GM12873 (cell line): ENCODE measurements at regions not wholly inside any gene's neighbourhood (a gene's known extent, or its start where the extent isn't known, plus 50 kb on each side); places are given as distances from the start of the nearest gene placed in this dataset.

ENCODE experiments used
- TF ChIP-seq, protein P1 (sequence below): IDR thresholded peaks from 2 replicates; pipeline ENCODE4 v1.5.1; 2012; ENCODE audit warnings: low read depth, mild to moderate bottlenecking, moderate library complexity, low read length, control low read depth; ENCODE audit not compliant: insufficient read depth; ENCODE audit errors: missing control alignments

DNA sequence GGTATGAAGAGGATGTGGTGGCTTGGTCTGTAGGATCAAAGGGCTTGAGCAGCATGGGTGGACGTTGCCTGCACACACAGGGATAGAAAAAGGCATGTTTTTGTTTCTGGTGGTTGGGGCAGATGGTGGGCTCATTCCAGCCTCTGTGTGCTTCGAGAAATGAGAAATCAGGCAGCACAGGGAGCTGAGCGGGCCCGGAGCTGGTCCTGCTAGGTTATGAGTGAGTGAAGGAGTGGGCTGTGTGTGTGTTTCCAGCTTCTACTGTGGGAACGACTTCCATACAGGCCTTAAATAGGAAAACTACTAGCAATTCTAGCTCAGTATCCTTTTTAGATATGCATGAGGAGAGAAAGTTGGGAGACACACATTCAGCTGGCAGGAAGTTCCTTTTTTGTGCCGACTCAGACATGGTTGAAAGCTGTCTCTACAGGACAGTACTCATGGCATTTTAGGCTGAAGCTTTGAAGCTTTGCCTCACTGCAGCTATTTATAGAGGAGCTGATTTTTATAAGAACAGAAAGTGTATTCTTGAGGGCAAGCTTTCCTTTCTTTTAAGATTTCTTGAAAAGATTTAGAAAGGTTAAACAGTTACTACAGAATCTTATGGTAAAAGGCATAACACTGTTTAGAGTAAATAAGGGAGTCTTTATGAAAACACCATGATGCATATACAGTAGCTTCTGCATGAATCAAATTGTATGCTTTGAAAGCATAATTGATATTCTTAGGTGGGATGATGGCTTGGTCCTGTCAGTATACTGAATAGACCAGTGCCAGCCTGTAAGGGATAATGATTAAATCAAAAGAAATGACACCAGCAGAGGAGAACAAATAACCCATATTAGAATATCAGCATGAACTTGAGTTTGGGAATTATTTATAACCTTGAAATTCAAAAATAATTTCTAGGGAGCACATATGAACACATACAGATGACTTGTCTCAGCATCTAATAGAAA lies 104.0 kb upstream of the MAN1A1 start:
- TF ChIP-seq, protein P1, sequence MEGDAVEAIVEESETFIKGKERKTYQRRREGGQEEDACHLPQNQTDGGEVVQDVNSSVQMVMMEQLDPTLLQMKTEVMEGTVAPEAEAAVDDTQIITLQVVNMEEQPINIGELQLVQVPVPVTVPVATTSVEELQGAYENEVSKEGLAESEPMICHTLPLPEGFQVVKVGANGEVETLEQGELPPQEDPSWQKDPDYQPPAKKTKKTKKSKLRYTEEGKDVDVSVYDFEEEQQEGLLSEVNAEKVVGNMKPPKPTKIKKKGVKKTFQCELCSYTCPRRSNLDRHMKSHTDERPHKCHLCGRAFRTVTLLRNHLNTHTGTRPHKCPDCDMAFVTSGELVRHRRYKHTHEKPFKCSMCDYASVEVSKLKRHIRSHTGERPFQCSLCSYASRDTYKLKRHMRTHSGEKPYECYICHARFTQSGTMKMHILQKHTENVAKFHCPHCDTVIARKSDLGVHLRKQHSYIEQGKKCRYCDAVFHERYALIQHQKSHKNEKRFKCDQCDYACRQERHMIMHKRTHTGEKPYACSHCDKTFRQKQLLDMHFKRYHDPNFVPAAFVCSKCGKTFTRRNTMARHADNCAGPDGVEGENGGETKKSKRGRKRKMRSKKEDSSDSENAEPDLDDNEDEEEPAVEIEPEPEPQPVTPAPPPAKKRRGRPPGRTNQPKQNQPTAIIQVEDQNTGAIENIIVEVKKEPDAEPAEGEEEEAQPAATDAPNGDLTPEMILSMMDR, result no peak

DNA sequence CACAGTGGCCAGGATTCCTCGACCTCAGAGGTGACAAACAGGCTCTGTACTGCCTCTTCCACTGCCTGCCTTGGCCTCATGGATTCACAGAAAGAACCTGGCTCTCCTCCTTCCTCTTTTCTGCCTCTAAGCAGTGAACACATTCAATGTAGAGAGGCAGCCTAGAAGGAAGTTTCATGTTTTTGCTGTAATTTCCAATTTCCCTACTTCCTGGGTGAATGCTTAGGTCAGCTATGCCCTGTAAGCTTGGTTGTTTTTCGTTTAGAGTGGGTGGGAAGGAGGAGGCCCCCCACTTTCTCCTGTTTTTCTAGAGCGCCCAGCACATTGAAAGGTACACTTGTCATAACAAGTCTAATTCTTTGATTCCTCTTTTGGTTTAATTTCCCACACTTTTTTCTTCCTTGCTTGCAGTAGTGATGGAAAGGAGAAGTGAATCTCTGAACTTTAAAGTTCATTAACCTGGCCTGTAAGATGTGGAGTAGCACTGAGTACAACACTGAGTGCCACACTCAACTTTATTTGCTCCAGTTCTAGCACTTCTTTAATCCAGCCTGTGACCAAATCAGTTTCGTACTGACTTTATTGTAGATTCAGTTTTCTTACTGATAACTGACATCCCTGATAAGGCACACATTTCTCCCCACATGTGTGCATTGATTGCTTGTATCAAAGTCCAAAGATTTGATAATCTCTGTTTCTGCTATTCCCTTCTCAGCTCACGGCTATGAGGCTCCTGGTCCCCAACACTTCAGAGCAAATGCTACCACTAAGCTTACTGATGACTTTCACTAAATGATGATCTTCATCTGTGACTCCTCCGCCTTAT lies 100.0 kb upstream of the MAN1A1 start:
- TF ChIP-seq, protein P1, result no peak

DNA sequence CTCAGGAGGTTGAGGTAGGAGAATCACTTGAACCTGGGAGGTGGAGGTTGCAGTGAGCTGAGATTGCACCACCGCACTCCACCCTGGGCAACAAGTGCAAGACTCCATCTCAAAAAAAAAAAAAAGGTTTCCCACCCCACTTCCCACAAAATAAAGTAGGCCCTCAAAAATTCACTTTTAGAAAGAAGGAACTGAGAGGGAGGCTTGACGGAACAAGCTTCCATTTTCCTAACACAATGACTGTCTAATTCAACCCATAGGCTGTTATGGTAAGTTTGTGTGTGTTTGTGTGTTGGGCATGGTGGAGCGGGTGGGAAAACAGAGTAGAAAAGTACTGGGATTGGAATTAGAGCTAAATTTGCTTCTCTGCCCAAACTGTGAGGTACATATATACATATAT lies 98.4 kb upstream of the MAN1A1 start:
- TF ChIP-seq, protein P1, result no peak

DNA sequence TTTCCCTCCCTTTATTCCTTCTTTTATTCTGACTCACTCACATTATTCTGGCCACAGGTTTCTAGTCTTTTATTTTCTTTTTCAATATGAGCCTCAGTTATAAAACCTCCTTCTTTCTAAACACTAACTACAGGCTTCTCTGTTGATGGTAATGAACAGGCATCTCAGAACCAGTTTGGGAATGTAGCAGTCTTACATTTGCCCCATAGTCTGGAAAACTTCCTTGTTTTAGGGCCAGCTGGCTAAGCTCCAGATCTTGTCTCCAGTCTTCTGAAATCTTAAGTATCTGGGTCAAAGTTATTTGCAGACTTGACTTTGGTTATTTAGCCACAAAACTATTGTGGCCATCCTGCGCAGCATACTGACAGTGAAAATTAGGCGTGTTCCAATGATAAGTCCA lies 97.0 kb upstream of the MAN1A1 start:
- TF ChIP-seq, protein P1, result no peak

DNA sequence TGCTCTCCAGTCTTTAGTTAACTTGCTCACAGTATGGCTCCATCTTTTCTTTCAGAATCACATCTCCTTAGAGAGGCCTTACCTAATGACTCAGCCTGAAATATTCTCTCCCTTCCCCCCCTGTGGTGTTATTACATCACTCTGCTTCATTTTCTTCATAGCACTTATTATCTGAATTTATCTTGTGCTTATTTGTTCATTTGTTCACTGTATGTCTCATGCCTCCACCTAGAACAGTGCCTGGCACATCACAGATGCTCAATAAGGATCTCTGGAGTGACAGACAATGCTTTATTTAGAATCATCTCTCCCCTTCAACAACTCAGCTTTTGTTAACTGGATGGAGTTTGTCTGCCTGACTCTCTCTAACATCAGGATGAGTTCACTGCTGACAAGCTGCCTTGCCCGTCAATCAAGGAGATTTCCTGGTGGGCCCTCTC lies 96.6 kb upstream of the MAN1A1 start:
- TF ChIP-seq, protein P1, result no peak

DNA sequence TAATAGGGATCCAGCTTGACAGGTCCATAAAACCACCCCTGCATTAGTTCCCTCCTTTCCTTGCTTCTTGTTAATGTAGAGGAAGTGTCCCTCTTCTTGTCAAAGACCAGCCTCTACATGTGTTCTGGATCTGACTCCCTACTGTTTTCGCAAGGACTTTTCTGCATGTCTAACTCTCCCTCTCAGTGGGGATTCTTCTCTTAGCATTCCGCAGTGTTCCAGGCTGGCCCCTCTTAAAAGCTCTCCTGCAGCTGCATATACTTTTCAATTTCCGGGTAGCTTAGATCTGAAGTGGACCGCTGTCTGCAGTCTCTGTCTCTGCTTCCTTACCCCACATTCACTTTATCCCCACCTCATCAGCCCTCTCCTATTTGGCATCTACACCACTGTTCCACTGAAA lies 96.1 kb upstream of the MAN1A1 start:
- TF ChIP-seq, protein P1, result no peak
